SK-N-MC (cell line): ENCODE measurements at regions not wholly inside any gene's neighbourhood (a gene's known extent, or its start where the extent isn't known, plus 50 kb on each side); places are given as distances from the start of the nearest gene placed in this dataset.

Source experiments
- DNase-seq: peaks from one replicate; pipeline ENCODE4 v3.0.0-alpha.2; 2011; ENCODE audit warnings: low read depth, low spot score
- H3K27ac ChIP-seq: fragments of 200-600 bp; sonication (generic); 2 replicates; pipeline ENCODE4 v1.5.1; 2016; ENCODE audit warnings: mixed run types
- H3K36me3 ChIP-seq: fragments of 200-600 bp; sonication (generic); 2 replicates; pipeline ENCODE4 v1.6.1; 2017; ENCODE audit warnings: antibody characterized with exemption, low read length, mixed read lengths; ENCODE audit not compliant: insufficient read depth
- H3K4me3 ChIP-seq: fragments of 200-600 bp; sonication (generic); 2 replicates; pipeline ENCODE4 v1.5.1; 2016
- H3K9ac ChIP-seq: fragments of 200-600 bp; sonication (generic); 2 replicates; pipeline ENCODE4 v1.8.0; 2017; ENCODE audit warnings: mixed run types, mixed read lengths; ENCODE audit not compliant: insufficient read length
- H3K9me3 ChIP-seq: fragments of 200-600 bp; sonication (generic); 2 replicates; pipeline ENCODE4 v1.6.1; 2017; ENCODE audit warnings: low read depth, mild to moderate bottlenecking, antibody characterized with exemption, low read length, moderate library complexity, mixed read lengths
- EZH2 ChIP-seq: fragments of 200-600 bp; sonication (generic); IDR thresholded peaks from one replicate; pipeline ENCODE4 v1.6.1; 2017; ENCODE audit warnings: antibody characterized with exemption
- FOXP2 ChIP-seq: optimal IDR thresholded peaks from 2 replicates; pipeline ENCODE3; 2011; ENCODE audit warnings: mild to moderate bottlenecking, moderate library complexity; ENCODE audit not compliant: insufficient read depth; ENCODE audit errors: extremely low read length, control extremely low read depth
- POLR2AphosphoS5 ChIP-seq: IDR thresholded peaks from 2 replicates; pipeline ENCODE4 v1.6.1; 2012; ENCODE audit warnings: mild to moderate bottlenecking, low read depth, low read length, borderline replicate concordance

DNA sequence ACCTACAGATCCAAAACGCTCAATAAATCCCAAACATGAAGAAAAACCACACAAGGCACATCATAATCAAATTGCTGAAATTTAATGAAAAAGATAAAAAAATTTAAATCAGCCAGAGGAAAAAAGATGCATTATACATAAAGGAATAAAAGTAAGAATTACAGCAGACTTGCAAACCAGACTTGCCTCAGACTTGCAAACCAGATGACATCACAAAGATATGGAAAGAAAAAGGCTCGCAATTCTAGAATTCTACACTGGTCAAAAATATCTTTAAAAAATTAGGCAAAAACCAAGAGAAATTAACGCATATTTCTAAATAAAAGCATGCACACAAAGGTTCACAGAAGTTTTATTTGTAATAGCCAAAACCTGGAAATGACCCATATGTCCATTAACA, 188.0 kb upstream of the NAMPT start:
- TF ChIP-seq EZH2, result no peak
- TF ChIP-seq FOXP2, result no peak
- TF ChIP-seq POLR2AphosphoS5, result no peak
- no peak for DNase-seq

DNA sequence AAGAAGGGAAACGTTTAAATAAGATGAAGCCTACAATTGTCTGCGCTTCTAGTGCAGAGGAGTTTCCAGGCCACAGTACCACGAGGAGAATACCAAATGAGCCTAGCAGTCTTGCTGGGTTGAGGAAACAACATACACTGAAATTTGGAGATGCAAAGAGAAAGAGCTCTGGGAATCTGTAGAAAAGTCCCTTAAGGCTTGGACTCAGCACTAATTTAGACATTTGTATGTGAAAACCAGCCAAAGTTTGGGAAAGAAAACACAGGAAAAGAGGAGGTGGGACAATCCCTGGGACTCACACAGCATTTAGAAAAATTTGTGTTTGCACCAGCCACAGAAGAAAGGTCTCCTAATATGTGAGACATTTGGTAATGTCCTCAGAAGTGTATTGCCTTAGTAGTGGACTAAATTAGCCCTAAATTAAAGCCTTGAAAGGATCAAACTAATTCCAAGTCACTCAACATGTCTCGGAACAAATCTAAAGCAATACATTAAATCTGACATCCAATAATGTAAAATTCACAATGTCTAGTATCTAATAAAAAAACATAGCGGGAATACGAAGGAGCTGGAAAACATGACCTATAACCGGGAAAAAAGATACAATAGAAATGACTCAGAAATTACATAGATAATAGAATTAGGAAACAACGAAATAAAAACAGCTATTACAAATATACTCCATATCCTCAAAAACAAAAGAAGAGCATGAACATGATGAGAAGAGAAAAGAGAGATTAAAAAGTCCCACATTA, 187.1 kb upstream of the NAMPT start:
- DNase-seq, result no peak
- TF ChIP-seq POLR2AphosphoS5, result no peak
- TF ChIP-seq FOXP2, result no peak
- no peak for TF ChIP-seq EZH2
- Histone ChIP-seq H3K9ac (no peak overlapping the region), H3K27ac (no peak overlapping the region), H3K36me3 (no peaks in the 10 kb centered on the region), H3K9me3 (no peaks in the 10 kb centered on the region), H3K4me3 (no peak overlapping the region)

More for the DNA sequence above, 188.0 kb upstream of the NAMPT start:
- Histone ChIP-seq H3K27ac (no peak overlapping the region), H3K9me3 (no peaks in the 10 kb centered on the region), H3K36me3 (no peaks in the 10 kb centered on the region), H3K4me3 (no peak overlapping the region), H3K9ac (no peak overlapping the region)

GRCh38 chr7:106471021-106471420, 186.2 kb upstream of the NAMPT start:
- Histone ChIP-seq H3K9ac (no peak overlapping the region), H3K9me3 (no peaks in the 10 kb centered on the region), H3K27ac (no peak overlapping the region), H3K4me3 (no peak overlapping the region), H3K36me3 (no peaks in the 10 kb centered on the region)
- TF ChIP-seq FOXP2 (no peak), EZH2 (no peak), POLR2AphosphoS5 (no peak)
- no peak for DNase-seq

GRCh38 chr7:106466867-106467266, 182.1 kb upstream of the NAMPT start:
- Histone ChIP-seq H3K9me3 (no peaks in the 10 kb centered on the region), H3K36me3 (no peaks in the 10 kb centered on the region), H3K27ac (no peak overlapping the region), H3K4me3 (no peak overlapping the region), H3K9ac (no peak overlapping the region)
- DNase-seq, result no peak
- no peak for TF ChIP-seq FOXP2
- TF ChIP-seq EZH2, result no peak
- no peak for TF ChIP-seq POLR2AphosphoS5

GRCh38 chr7:106465704-106466468, 181.1 kb upstream of the NAMPT start:
- Histone ChIP-seq H3K9ac (no peak overlapping the region), H3K27ac (no peak overlapping the region), H3K36me3 (no peaks in the 10 kb centered on the region), H3K9me3 (no peaks in the 10 kb centered on the region), H3K4me3 (no peak overlapping the region)
- no peak for TF ChIP-seq FOXP2
- TF ChIP-seq EZH2, result no peak
- no peak for TF ChIP-seq POLR2AphosphoS5
- DNase-seq, result no peak

- H3K27ac ChIP-seq, result no peak overlapping the region
- H3K9me3 ChIP-seq, result no peaks in the 10 kb centered on the region
- TF ChIP-seq FOXP2 (no peak), EZH2 (no peak), POLR2AphosphoS5 (no peak)
- H3K36me3 ChIP-seq, result no peaks in the 10 kb centered on the region
- DNase-seq, result no peak
- H3K4me3 ChIP-seq, result no peak overlapping the region
- H3K9ac ChIP-seq, result no peak overlapping the region
Observed at GRCh38 chr7:106464651-106465050, 179.9 kb upstream of the NAMPT start.

GRCh38 chr7:106463851-106464611, 179.2 kb upstream of the NAMPT start:
- H3K27ac ChIP-seq, result no peak overlapping the region
- no peak for TF ChIP-seq POLR2AphosphoS5
- no peak for TF ChIP-seq EZH2
- no peak for TF ChIP-seq FOXP2
- no peak overlapping the region for H3K4me3 ChIP-seq
- no peak for DNase-seq
- no peak overlapping the region for H3K9ac ChIP-seq
- no peaks in the 10 kb centered on the region for H3K36me3 ChIP-seq
- H3K9me3 ChIP-seq, result no peaks in the 10 kb centered on the region

- Histone ChIP-seq H3K9ac (no peak overlapping the region), H3K27ac (no peak overlapping the region), H3K36me3 (no peaks in the 10 kb centered on the region), H3K9me3 (no peaks in the 10 kb centered on the region; the same call in 1 of the 2 replicates), H3K4me3 (no peak overlapping the region)
- DNase-seq, result no peak
- TF ChIP-seq POLR2AphosphoS5 (no peak), FOXP2 (no peak), EZH2 (no peak)
Observed at GRCh38 chr7:106462914-106463482, 178.2 kb upstream of the NAMPT start.
